NCI-H1417 (cell line): ENCODE measurements at regions not wholly inside any gene's neighbourhood (a gene's known extent, or its start where the extent isn't known, plus 50 kb on each side); places are given as distances from the start of the nearest gene placed in this dataset.

ENCODE experiments used
- DNase-seq, 3 experiments: peaks; one replicate each; lab custom pipeline; 2025; lab: John Stamatoyannopoulos, UW

GRCh38 chr2:128534688-128535392 lies 216.2 kb upstream of the HS6ST1 start:
- DNase-seq = no peak

- no peak for DNase-seq
Measured at GRCh38 chr2:128535953-128536352, 217.3 kb upstream of the HS6ST1 start.

GRCh38 chr2:128536925-128537620 lies 218.4 kb upstream of the HS6ST1 start:
- no peak for DNase-seq

GRCh38 chr2:128537646-128538045 lies 219.0 kb upstream of the HS6ST1 start:
- no peak for DNase-seq

GRCh38 chr2:128538396-128538795 lies 219.7 kb upstream of the HS6ST1 start:
- no peak for DNase-seq

GRCh38 chr2:128540670-128541069 lies 222.0 kb upstream of the HS6ST1 start:
- no peak for DNase-seq

GRCh38 chr2:128541448-128541847 lies 222.8 kb upstream of the HS6ST1 start:
- no peak for DNase-seq

GRCh38 chr2:128543036-128543435 lies 224.4 kb upstream of the HS6ST1 start:
- DNase-seq = no peak

- no peak for DNase-seq
Measured at GRCh38 chr2:128543646-128544045, 225.0 kb upstream of the HS6ST1 start.

GRCh38 chr2:128544321-128545037 lies 225.8 kb upstream of the HS6ST1 start:
- DNase-seq = no peak

GRCh38 chr2:128545085-128545484 lies 226.4 kb upstream of the HS6ST1 start:
- no peak for DNase-seq

- DNase-seq = no peak
Measured at GRCh38 chr2:128545829-128546228, 227.2 kb upstream of the HS6ST1 start.

GRCh38 chr2:128547667-128548066 lies 229.0 kb upstream of the HS6ST1 start:
- no peak for DNase-seq

- DNase-seq = no peak
Measured at GRCh38 chr2:128548461-128548891, 229.8 kb upstream of the HS6ST1 start.

GRCh38 chr2:128549094-128549493 lies 230.4 kb upstream of the HS6ST1 start:
- DNase-seq = no peak

GRCh38 chr2:128549646-128550260 lies 231.1 kb upstream of the HS6ST1 start:
- no peak for DNase-seq

GRCh38 chr2:128550389-128550788 lies 231.7 kb upstream of the HS6ST1 start:
- DNase-seq = no peak

- no peak for DNase-seq
Measured at GRCh38 chr2:128550801-128551416, 232.2 kb upstream of the HS6ST1 start.

- DNase-seq = no peak
Measured at GRCh38 chr2:128551435-128551834, 232.8 kb upstream of the HS6ST1 start.

GRCh38 chr2:128552141-128552805 lies 233.6 kb upstream of the HS6ST1 start:
- no peak for DNase-seq

GRCh38 chr2:128552806-128553551 lies 234.3 kb upstream of the HS6ST1 start:
- DNase-seq = no peak
